ENCODE measurements at regions not wholly inside any gene's neighbourhood (a gene's known extent, or its start where the extent isn't known, plus 50 kb on each side); places are given as distances from the start of the nearest gene placed in this dataset.

DNA sequence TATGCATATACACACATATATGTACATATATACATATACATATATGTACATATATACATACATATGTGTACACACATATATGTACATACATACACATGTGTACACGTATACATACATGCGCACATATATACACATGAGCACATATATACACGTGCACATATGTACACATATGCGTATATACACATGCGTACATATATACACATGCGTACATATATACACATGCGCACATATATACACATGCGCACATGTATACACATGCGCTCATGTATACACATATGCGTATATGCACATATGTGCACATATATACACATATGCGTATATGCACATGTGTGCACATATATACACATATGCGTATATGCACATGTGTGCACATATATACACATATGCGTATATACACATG is 353.0 kb downstream of the EDEM1 start:
- in situ Hi-C loops (cut with HindIII; ENCODE audit: low pct_ligation_motif_present, low sequenced_read_pairs): no loop called here
- DNase-seq: no peak
- no peaks in the 10 kb centered on the region for H3K27me3 ChIP-seq (replicated peaks)
- no peak overlapping the region for H3K4me3 ChIP-seq (ENCODE audit: low read depth, low read length)
- TF ChIP-seq, protein P1, sequence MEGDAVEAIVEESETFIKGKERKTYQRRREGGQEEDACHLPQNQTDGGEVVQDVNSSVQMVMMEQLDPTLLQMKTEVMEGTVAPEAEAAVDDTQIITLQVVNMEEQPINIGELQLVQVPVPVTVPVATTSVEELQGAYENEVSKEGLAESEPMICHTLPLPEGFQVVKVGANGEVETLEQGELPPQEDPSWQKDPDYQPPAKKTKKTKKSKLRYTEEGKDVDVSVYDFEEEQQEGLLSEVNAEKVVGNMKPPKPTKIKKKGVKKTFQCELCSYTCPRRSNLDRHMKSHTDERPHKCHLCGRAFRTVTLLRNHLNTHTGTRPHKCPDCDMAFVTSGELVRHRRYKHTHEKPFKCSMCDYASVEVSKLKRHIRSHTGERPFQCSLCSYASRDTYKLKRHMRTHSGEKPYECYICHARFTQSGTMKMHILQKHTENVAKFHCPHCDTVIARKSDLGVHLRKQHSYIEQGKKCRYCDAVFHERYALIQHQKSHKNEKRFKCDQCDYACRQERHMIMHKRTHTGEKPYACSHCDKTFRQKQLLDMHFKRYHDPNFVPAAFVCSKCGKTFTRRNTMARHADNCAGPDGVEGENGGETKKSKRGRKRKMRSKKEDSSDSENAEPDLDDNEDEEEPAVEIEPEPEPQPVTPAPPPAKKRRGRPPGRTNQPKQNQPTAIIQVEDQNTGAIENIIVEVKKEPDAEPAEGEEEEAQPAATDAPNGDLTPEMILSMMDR (IDR thresholded peaks at IDR 0.05; ENCODE audit: low read depth, low read length, missing control alignments): no peak
- H3K36me3 ChIP-seq (replicated peaks): no peaks in the 10 kb centered on the region
- H3K27ac ChIP-seq: no peak overlapping the region

DNA sequence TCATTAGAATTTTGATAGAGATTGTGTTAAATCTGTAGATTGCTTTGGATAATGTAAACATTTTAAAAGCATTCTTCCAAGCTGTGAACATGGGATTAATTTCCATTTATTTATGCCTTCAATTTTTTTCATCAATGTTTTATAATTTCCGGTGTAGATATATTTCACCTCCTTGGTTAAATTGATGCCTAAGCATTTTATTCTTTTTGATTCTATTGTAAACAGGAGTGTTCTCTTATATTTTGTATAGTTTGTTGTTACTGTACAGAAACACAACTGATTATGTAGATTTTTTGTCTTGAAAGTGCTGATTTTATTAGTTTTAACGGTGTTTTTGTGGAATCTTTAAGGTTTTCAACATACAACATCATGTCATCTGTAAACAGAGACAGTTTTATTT is 355.0 kb downstream of the EDEM1 start:
- TF ChIP-seq, protein P1 (IDR thresholded peaks at IDR 0.05; ENCODE audit: low read depth, low read length, missing control alignments): no peak

DNA sequence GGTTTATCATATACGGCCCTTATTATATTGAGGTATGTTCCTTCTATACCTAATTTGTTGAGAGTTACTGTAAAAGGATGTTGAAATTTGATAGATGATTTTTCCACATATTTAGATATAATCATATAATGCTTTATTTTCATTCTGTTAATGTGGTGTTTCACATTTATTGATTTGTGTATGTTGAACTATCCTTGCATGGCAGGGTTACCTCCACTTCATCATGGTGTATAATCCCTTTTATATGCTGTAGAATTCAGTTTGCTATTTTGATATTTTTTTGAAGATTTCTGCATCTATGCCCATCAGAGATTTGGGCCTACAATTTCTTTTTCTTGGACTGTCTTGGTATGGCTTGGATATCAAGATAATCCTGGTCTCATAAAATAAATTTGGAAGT is 355.5 kb downstream of the EDEM1 start:
- in situ Hi-C loops (cut with HindIII; ENCODE audit: low pct_ligation_motif_present, low sequenced_read_pairs): no loop called here
- Histone ChIP-seq H3K27ac (no peak overlapping the region), H3K4me3 (ENCODE audit: low read depth, low read length) (no peak overlapping the region), H3K36me3 (replicated peaks) (no peaks in the 10 kb centered on the region), H3K27me3 (replicated peaks) (no peaks in the 10 kb centered on the region)
- TF ChIP-seq, protein P1 (IDR thresholded peaks at IDR 0.05; ENCODE audit: low read depth, low read length, missing control alignments): no peak
- no peak for DNase-seq

More for the DNA sequence above, 355.0 kb downstream of the EDEM1 start:
- Histone ChIP-seq H3K36me3 (replicated peaks) (no peaks in the 10 kb centered on the region), H3K4me3 (ENCODE audit: low read depth, low read length) (no peak overlapping the region), H3K27me3 (replicated peaks) (no peaks in the 10 kb centered on the region), H3K27ac (no peak overlapping the region)
- in situ Hi-C loops (cut with HindIII; ENCODE audit: low pct_ligation_motif_present, low sequenced_read_pairs): no loop called here
- DNase-seq: no peak

DNA sequence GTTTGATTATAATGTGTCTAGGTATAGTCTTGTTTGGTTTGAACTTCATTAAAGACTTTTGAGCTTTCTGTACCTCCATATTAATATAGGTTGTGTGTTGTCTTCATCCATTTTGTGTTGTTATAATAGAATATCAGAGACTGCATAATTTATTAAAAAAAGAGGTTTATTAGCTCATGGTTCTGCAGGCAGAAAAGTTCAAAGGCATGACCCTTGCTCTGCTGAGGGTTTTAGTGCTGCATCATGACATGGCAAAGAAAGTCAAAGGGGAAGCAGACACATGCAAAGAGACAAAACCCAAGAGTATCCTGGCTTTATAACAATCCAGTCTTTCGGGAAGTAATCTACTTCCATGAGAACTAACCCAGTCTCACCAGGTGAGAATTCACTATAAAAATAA is 358.2 kb downstream of the EDEM1 start:
- TF ChIP-seq, protein P1 (IDR thresholded peaks at IDR 0.05; ENCODE audit: low read depth, low read length, missing control alignments): no peak
- DNase-seq: no peak
- Histone ChIP-seq H3K4me3 (ENCODE audit: low read depth, low read length) (no peak overlapping the region), H3K27me3 (replicated peaks) (no peaks in the 10 kb centered on the region), H3K27ac (no peak overlapping the region), H3K36me3 (replicated peaks) (no peaks in the 10 kb centered on the region)
- in situ Hi-C loops (cut with HindIII; ENCODE audit: low pct_ligation_motif_present, low sequenced_read_pairs): no loop called here

DNA sequence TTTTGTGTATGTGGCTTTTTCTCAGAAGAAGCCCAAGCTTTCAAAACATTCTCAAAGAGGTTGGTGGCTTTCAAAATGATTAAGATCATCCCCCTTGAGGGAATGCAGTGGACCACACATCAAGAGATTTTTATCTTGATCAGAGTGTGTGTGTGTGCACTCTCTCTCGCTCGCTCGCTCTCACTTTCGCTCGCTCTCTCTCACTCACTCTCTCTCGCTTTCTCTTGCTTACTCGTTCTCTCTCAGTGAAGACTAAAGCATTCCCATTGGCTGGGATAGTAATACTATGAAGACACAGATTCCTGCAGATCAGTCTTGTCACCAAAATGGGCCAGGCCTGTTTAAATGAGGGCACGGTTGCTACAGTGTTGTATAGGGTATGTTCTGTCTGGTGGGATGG is 365.7 kb downstream of the EDEM1 start:
- Histone ChIP-seq H3K27me3 (replicated peaks) (no peaks in the 10 kb centered on the region), H3K27ac (no peak overlapping the region), H3K4me3 (ENCODE audit: low read depth, low read length) (no peak overlapping the region), H3K36me3 (replicated peaks) (no peaks in the 10 kb centered on the region)
- TF ChIP-seq, protein P1 (IDR thresholded peaks at IDR 0.05; ENCODE audit: low read depth, low read length, missing control alignments): no peak
- DNase-seq: no peak
- in situ Hi-C loops (cut with HindIII; ENCODE audit: low pct_ligation_motif_present, low sequenced_read_pairs): no loop called here

DNA sequence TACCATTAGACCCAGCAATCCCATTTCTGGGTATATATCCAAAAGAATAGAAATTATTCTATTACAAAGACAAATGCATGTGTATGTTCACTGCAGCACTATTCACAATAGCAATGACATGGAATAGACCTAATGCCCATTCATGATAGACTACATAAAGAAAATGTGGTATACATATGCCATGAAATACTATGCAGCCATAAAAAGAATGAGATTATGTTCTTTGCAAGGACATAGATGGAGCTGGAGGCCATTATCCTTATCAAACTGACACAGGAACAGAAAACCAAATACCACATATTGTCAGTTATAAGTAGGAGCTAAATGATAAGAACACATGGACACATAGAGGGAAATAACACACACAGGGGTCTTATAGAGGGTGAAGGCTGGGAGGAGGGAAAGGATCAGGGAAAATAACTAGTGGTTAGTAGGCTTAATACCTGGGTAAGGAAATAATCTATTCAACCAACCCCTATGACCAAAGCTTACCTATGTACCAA is 366.8 kb downstream of the EDEM1 start:
- TF ChIP-seq, protein P1 (IDR thresholded peaks at IDR 0.05; ENCODE audit: low read depth, low read length, missing control alignments): no peak
- H3K27me3 ChIP-seq (replicated peaks): no peaks in the 10 kb centered on the region
- no peak overlapping the region for H3K27ac ChIP-seq
- in situ Hi-C loops (cut with HindIII; ENCODE audit: low pct_ligation_motif_present, low sequenced_read_pairs): no loop called here
- no peak overlapping the region for H3K4me3 ChIP-seq (ENCODE audit: low read depth, low read length)
- H3K36me3 ChIP-seq (replicated peaks): no peaks in the 10 kb centered on the region
- no peak for DNase-seq
